Stimulated activated naive B cell treated with anti-CD40 and anti-IgM and Interleukin-4, amounts not matched to agents 10 μg/mL and 1 μg/mL and 100 μg/mL, for 72 hours (primary cell): ENCODE measurements at regions not wholly inside any gene's neighbourhood (a gene's known extent, or its start where the extent isn't known, plus 50 kb on each side); places are given as distances from the start of the nearest gene placed in this dataset.

Experiments
- ATAC-seq, 2 donors: fragments of 150-1000 bp; cut with Tn5 transposase; replicated peaks; 2 replicates each; pipeline ENCODE4 v1.10.0; 2021; ENCODE audit warnings: moderate library complexity in 1 of 2
- DNase-seq: peaks from one replicate; pipeline ENCODE4 v3.0.0; 2021
- H3K27ac Mint-ChIP-seq: one replicate; pipeline ENCODE4 v1.8.0; 2022; ENCODE audit warnings: mild to moderate bottlenecking, mixed read lengths
- H3K27me3 Mint-ChIP-seq, 2 donors: one replicate each; pipeline ENCODE4 v1.8.0; 2022; ENCODE audit warnings: mixed read lengths in 2 of 2
- H3K36me3 Mint-ChIP-seq, 2 donors: one replicate each; pipeline ENCODE4 v1.8.0; 2022; ENCODE audit warnings: mixed read lengths in 2 of 2, mild to moderate bottlenecking in 1 of 2
- H3K4me1 Mint-ChIP-seq, 2 donors: one replicate each; pipeline ENCODE4 v1.8.0; 2022; ENCODE audit warnings: mixed read lengths in 2 of 2, mild to moderate bottlenecking in 1 of 2
- H3K4me3 Mint-ChIP-seq, 2 donors: one replicate each; pipeline ENCODE4 v1.8.0; 2022; ENCODE audit warnings: mild to moderate bottlenecking in 2 of 2, mixed read lengths in 2 of 2, moderate library complexity in 1 of 2
- H3K9me3 Mint-ChIP-seq, 2 donors: one replicate each; pipeline ENCODE4 v1.8.0; 2022; ENCODE audit warnings: mixed read lengths in 2 of 2, mild to moderate bottlenecking in 1 of 2

DNA sequence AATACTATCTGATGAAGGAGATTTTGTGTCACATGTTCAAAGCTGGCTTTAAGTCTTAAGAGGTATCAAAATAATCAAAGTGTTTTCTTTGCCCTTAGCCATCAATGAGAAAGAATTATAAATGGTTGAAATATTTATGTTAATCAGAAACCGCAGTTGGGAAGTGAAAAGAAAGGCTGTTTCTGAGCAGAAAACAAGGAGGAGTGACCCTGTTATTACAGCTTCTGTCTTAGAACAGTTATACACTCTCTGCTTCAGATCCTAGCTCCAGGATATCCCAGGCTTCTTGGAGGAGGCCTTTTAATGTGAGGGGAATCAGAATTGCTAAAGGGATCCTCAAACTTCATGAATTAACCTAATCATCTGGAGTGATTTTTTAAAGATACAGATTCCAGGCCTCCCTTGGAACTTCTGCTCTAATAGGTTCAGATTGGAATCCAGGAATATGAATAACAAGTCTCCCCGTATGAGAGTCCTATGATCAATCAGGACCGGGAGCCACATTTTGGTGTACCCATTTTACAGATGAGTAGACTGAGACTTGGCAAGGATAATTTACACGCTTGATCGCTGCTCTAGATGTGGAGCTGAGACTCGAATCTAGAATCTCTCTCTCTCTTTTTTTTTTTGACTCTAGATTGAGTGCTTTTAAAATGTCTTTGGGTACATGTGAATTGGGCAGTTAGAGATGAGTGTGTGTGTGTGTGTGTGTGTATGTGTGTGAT lies 50.8 kb upstream of the JAG1 start:
- DNase-seq (no peak), ATAC-seq (no peak)
- H3K27ac Mint-ChIP-seq: no peak overlapping the region
- H3K4me1 Mint-ChIP-seq: no peaks in the 10 kb centered on the region
- H3K4me3 Mint-ChIP-seq: no peak overlapping the region
- H3K9me3 Mint-ChIP-seq: peaks cover 0 to 6% of the 10 kb centered on the region in 2 donors
- no peaks in the 10 kb centered on the region for H3K36me3 Mint-ChIP-seq
- H3K27me3 Mint-ChIP-seq: peaks cover 14 to 39% of the 10 kb centered on the region in 2 donors

DNA sequence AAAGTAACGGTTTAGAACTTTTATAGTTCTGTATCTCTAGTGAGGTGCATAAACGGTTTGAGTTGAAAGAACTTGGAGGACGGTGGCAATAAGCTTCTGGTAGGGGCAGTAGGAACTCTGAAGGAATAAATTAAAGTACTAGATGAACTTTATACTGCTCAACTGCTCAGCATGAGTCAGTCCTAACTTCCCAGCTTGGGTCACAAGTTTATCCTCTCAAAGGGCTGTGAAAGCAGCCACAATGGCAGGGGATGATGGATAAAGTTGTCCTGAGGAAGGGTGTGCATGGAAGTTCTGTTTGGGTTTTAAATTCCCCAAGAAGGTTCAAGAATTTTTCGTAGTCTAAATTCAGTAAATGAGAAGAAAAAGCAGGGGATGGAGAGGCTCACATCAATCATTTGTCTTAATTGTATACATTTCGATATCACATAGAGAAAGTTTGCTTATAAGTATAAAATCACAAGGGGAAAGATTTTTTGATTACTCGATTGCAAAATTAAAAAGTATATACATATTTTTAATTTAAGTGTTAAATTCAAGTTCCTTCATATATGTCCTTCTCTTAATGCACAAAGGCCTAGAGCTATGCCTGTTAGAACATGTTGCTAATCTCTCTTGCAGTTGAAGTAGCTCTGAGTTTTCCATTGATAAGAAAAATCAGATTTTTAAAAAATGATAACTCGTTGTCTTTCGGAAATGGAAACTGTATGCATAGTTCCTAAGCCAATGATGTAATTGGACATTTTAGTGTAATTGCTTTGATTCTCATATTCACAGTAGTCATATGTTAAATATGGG lies 55.3 kb upstream of the JAG1 start:
- Mint-ChIP-seq H3K27me3 (peaks cover 0 to 16% of the 10 kb centered on the region in 2 donors), H3K36me3 (no peaks in the 10 kb centered on the region), H3K4me3 (no peak overlapping the region), H3K9me3 (peaks cover 0 to 6% of the 10 kb centered on the region in 2 donors), H3K27ac (no peak overlapping the region), H3K4me1 (no peaks in the 10 kb centered on the region)
- ATAC-seq: no peak
- DNase-seq: no peak

DNA sequence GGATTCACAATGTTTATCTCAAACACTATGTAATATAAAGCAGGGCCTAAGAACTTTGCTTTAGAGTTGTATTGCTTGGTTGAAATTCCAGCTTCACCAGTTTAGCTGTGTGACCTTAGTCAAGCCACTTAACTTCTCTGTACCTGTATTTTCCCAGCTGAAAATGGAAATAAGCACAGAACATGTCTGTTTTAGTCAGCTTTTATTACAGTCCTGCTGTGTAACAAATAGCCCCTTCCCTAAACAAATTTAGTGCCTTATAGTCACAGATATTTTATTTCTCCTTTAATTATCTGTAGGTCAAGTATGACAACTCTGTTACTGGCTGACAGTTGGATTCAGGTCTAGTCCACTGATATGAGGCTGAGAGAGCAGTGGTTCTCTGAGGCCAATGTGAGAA lies 56.0 kb upstream of the JAG1 start:
- no peaks in the 10 kb centered on the region for H3K4me1 Mint-ChIP-seq
- H3K4me3 Mint-ChIP-seq: no peak overlapping the region
- peaks cover 0 to 16% of the 10 kb centered on the region in 2 donors for H3K27me3 Mint-ChIP-seq
- no peaks in the 10 kb centered on the region for H3K36me3 Mint-ChIP-seq
- DNase-seq: no peak
- ATAC-seq: no peak
- peaks cover 0 to 6% of the 10 kb centered on the region in 2 donors for H3K9me3 Mint-ChIP-seq
- no peak overlapping the region for H3K27ac Mint-ChIP-seq

DNA sequence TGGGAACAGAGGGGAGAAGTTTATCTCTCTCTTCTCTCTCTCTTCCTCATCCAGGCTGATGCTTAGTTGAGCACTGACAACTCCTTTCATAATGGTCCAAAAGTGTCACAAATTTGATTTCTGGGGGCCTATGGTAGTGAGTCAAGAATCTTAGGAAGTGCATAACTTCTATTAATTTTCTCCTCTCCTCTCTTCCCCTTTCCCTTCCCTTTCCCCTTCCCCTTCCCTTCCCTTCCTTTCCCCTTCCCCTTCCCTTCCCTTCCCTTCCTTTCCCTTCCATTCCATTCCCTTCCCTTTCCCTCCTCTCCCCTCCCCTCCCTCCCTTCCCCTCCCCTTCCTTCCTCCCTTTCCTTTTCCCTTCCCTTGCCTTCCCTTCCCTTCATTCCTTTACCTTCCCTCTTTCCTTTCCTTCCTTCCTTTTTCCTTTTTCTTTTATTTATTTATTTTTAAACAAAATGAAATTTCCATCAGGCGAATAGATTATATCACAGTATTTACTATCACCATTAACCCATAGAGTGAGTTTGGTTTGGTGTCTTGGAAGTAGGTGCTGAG lies 56.9 kb upstream of the JAG1 start:
- Mint-ChIP-seq H3K36me3 (no peaks in the 10 kb centered on the region), H3K27me3 (peaks cover 0 to 15% of the 10 kb centered on the region in 2 donors), H3K4me1 (no peaks in the 10 kb centered on the region), H3K4me3 (no peak overlapping the region), H3K27ac (no peak overlapping the region), H3K9me3 (peaks cover 0 to 6% of the 10 kb centered on the region in 2 donors)
- no peak for ATAC-seq
- DNase-seq: no peak

DNA sequence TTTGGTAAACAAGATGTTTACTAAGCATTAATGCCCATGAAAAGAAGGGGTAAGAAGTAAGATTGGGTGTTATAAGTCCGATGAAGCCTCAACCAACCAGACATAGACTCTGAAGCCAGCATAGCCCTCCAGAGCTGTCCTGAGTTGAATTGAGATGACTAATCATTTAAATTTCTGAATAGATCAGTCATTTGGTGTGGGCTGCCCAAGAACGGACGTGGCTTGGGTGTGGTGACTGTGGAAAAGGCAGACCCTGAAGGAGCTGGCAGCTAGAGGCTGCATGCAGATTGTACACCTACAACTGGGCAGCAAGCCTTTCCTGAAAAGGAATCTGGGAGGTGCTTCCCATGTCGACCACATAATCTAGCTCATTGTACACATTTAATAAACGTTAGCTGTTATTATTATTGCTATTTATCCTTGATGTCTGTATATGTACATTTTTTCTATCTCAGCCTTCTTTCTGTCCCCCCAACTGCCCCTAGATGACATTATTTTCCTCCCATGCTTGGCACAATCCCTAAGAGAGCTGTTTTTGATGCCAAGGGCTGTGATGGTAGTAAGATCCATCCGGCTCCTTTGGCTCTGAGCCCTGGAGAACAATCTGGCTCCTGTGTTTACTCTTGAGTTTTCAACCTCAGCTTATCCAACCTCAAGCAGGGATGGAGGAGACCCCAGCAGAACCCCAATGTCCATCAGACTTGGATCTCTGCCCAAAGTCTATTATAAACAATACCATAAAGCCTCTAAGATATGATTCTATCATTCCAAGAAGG lies 57.6 kb upstream of the JAG1 start:
- no peaks in the 10 kb centered on the region for H3K4me1 Mint-ChIP-seq
- H3K9me3 Mint-ChIP-seq: peaks cover 0 to 4% of the 10 kb centered on the region in 2 donors
- DNase-seq (no peak), ATAC-seq (no peak)
- no peaks in the 10 kb centered on the region for H3K36me3 Mint-ChIP-seq
- no peak overlapping the region for H3K4me3 Mint-ChIP-seq
- H3K27me3 Mint-ChIP-seq: peaks cover 0 to 10% of the 10 kb centered on the region in 2 donors
- no peak overlapping the region for H3K27ac Mint-ChIP-seq

DNA sequence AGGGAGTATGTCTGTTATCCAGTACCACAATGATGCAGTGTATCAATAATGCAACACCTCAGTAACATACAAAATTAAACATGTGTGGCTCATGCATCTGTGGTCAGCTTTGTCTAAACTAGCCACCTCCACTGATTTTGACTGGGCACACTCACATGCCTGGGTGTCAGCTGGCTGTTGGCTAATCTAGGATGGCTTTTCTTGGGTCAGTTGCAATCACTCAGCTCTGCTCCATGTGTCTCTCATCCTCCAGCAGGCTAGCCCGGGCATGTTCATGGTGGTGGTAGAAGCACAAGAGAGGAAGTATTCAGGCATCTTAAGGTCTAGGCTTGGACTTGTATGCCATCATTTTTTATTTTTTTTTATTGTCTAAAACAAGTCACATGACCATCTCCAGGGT lies 59.3 kb upstream of the JAG1 start:
- no peak overlapping the region for H3K4me3 Mint-ChIP-seq
- no peak for ATAC-seq
- DNase-seq: no peak
- H3K36me3 Mint-ChIP-seq: no peaks in the 10 kb centered on the region
- no peaks in the 10 kb centered on the region for H3K9me3 Mint-ChIP-seq
- no peaks in the 10 kb centered on the region for H3K4me1 Mint-ChIP-seq
- H3K27me3 Mint-ChIP-seq: no peaks in the 10 kb centered on the region
- no peak overlapping the region for H3K27ac Mint-ChIP-seq

DNA sequence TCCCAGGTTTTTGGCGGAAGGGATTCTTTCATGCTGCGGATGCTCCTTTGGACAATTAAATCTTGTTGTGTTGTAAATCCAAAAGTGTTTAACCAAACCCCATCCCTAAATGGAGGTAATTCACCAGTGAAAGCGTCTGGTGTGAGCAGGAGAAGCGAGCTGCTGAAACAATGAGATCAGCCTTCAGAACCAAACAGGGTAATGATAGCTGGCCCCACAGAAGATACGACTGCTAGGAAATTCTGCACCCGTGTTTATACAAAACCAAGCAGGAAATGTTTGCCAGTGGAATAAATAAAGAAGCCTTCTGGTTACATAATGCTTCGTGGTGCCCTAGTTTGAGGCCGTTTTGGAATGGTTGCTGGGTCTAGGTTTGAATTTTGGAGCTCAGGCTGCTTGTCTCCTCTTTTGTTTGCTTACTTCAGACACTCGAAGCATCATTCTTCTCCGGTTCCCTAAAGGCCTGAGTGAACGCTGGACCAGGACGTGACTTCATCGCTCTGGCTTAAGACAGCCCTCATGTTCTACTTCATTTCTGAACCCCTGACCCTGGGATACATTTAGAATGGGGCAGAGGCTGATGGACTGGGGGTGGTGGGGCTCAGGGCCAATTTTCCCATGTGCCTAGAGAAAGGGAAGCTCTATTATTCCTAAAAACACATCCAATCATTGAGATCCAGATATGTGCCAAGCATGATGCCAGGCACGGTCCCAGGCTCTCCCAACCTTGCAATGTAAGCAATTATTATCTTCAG lies 61.6 kb upstream of the JAG1 start:
- Mint-ChIP-seq H3K4me3 (no peak overlapping the region), H3K36me3 (no peaks in the 10 kb centered on the region), H3K27me3 (no peaks in the 10 kb centered on the region), H3K9me3 (no peaks in the 10 kb centered on the region), H3K4me1 (no peaks in the 10 kb centered on the region), H3K27ac (no peak overlapping the region)
- no peak for ATAC-seq
- no peak for DNase-seq

DNA sequence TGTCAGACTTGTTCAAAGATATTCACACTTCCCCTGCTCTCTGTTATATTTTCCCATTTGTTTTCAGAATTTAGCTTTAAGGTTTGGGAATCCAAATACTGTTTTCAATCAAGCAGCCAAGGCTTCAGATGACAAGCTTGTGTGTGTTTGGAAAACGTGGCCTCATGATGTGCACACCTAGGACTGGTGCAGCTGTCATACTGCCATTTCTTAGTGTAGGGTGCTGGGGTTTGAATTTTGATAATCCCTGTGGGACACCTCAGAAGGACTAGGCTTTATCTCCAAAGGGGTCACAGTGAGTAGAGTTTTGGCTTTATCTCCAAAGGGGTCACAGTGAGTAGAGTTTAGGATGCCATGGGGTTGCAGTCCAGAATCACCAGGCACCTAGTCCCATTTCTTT lies 65.3 kb upstream of the JAG1 start:
- DNase-seq (no peak), ATAC-seq (no peak)
- H3K27me3 Mint-ChIP-seq: peaks cover 0 to 5% of the 10 kb centered on the region in 2 donors
- no peaks in the 10 kb centered on the region for H3K9me3 Mint-ChIP-seq
- H3K27ac Mint-ChIP-seq: no peak overlapping the region
- H3K4me1 Mint-ChIP-seq: no peaks in the 10 kb centered on the region
- H3K4me3 Mint-ChIP-seq: no peak overlapping the region
- H3K36me3 Mint-ChIP-seq: no peaks in the 10 kb centered on the region

DNA sequence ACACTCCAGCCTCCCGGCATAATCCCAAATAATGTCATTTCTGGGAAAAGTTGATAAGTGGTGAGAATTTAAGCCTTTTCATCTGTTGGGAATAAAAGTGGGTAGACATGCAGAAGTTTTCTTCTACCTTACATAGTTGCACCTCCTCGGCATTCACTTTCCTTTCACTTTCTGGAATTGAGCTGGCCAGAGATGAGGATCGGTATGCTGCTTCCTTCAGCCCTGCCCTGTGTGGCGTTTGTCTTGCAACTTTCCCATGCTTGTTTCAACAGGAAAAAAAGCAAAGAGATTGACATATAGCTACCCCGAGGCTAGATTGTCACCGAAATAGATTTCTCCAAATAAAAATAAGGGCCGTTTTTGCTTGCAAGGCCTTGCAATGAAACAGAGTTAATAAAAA lies 65.8 kb upstream of the JAG1 start:
- no peaks in the 10 kb centered on the region for H3K36me3 Mint-ChIP-seq

DNA sequence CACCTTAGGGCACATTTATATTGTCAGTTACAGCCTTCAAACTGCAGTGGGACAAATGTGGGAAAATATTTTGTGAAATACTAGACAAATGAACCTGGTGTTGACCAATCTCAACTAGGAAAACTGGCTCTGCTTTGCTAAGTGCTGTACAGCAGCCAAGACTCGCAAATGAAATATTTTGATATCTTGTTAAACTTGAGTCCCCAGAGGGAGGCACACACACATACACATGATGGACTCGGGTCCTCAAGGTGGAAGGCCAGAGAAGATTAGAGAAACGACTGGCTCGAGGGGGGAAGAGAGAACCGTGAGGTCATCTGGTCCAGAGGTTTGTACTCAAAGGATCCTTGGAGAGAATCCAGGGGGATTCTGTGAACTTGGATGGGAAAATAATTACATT lies 67.3 kb upstream of the JAG1 start:
- H3K27ac Mint-ChIP-seq: no peak overlapping the region

More for the DNA sequence above, 65.8 kb upstream of the JAG1 start:
- no peak for ATAC-seq
- no peak for DNase-seq
- Mint-ChIP-seq H3K27ac (no peak overlapping the region), H3K27me3 (peaks cover 0 to 5% of the 10 kb centered on the region in 2 donors), H3K4me3 (no peak overlapping the region), H3K4me1 (no peaks in the 10 kb centered on the region), H3K9me3 (no peaks in the 10 kb centered on the region)

DNA sequence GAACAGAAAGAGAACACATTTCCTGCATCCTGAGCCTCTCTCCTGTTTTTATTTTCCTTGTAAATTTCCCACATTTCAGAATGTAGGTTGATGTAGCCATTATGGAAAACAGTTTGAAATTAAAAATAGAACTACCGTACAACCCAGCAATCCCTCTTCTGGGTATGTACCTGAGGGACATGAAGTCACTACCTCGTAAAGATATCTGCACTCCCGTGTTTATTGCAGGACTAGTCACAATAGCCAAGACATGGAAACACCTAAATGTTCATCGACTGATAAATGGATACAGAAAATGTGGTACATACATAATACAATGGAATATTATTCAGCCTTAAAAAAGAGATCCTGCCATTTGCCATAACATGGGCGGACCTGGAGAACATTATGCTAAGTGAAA lies 72.0 kb upstream of the JAG1 start:
- peaks cover 0 to 5% of the 10 kb centered on the region in 2 donors for H3K27me3 Mint-ChIP-seq
- H3K27ac Mint-ChIP-seq: no peak overlapping the region
- no peak overlapping the region for H3K4me3 Mint-ChIP-seq
- no peak for DNase-seq
- ATAC-seq: no peak
- H3K36me3 Mint-ChIP-seq: no peaks in the 10 kb centered on the region
- H3K4me1 Mint-ChIP-seq: no peaks in the 10 kb centered on the region
- H3K9me3 Mint-ChIP-seq: no peaks in the 10 kb centered on the region

More for the DNA sequence above, 67.3 kb upstream of the JAG1 start:
- no peak for ATAC-seq
- no peak overlapping the region for H3K4me3 Mint-ChIP-seq
- H3K9me3 Mint-ChIP-seq: no peaks in the 10 kb centered on the region
- H3K27me3 Mint-ChIP-seq: peaks cover 0 to 5% of the 10 kb centered on the region in 2 donors
- DNase-seq: no peak
- no peaks in the 10 kb centered on the region for H3K36me3 Mint-ChIP-seq
- H3K4me1 Mint-ChIP-seq: no peaks in the 10 kb centered on the region

DNA sequence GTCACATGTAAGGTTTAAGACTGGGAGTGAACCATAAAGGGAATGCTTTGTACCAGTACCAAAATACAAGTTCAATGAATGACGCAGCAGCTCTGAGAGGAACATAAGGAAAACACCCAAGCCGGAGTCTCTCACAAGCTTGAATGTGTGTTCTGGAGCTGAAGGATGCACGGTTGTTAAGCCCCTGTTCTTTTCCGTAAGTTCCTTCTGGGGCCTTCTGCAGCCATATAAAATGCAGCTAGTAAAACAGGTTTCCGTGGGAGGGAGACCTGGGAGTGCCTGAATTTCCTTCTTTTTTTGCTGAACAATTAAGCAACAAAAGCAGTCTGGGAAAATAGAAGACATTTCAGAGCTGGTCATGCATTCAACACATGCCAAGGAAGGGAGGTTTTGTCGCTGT lies 73.2 kb upstream of the JAG1 start:
- no peaks in the 10 kb centered on the region for H3K36me3 Mint-ChIP-seq
- H3K27me3 Mint-ChIP-seq: no peaks in the 10 kb centered on the region
- no peaks in the 10 kb centered on the region for H3K4me1 Mint-ChIP-seq
- no peak for DNase-seq
- no peak for ATAC-seq
- H3K9me3 Mint-ChIP-seq: no peaks in the 10 kb centered on the region
- no peak overlapping the region for H3K27ac Mint-ChIP-seq
- H3K4me3 Mint-ChIP-seq: no peak overlapping the region

DNA sequence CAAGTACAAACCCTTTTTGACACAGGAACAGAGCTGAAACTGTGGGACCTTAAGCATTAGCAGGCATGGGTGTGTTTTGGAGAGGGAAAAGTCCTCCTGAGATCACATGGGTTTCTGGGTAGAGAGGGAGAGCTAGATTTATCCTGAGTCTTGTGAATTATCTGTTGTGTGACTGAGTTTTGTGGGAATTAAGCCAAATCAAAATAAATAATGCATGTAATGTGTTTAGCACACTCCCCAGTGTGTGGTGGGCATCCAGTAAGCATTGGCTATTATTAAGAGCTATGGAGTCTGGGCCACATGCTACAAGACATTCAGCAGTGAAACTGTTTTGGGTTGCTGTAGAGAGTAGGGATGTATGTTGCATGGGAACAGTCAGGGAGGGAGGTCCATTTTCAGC lies 75.3 kb upstream of the JAG1 start:
- ATAC-seq (no peak), DNase-seq (no peak)
- Mint-ChIP-seq H3K4me3 (no peak overlapping the region), H3K4me1 (no peaks in the 10 kb centered on the region), H3K9me3 (no peaks in the 10 kb centered on the region), H3K27ac (no peak overlapping the region), H3K27me3 (no peaks in the 10 kb centered on the region), H3K36me3 (no peaks in the 10 kb centered on the region)

DNA sequence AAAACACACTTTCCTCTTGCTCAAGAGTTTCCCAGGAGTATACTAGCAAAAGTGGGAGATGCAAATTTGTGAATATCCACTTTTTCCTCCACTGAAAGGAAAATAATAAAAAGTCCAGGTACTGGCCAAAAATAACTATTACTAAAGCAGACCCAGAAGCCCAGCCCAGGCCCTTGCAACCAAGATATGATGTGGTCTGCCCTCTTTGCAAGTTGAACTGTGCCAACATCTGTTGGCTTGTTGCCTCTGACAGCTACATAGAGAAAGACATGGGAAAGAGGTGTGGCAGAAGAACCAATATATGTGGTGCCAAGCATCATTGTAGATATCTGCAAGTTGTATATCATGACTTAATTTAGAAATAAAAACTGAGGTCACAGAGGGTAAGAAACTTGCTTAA lies 78.4 kb upstream of the JAG1 start:
- no peaks in the 10 kb centered on the region for H3K4me1 Mint-ChIP-seq
- H3K36me3 Mint-ChIP-seq: no peaks in the 10 kb centered on the region
- no peak overlapping the region for H3K4me3 Mint-ChIP-seq
- DNase-seq: no peak
- no peaks in the 10 kb centered on the region for H3K9me3 Mint-ChIP-seq
- no peak for ATAC-seq
- H3K27ac Mint-ChIP-seq: no peak overlapping the region
- peaks cover 0 to 5% of the 10 kb centered on the region in 2 donors for H3K27me3 Mint-ChIP-seq
